OCI-M1 (cell line): ENCODE measurements at regions not wholly inside any gene's neighbourhood (a gene's known extent, or its start where the extent isn't known, plus 50 kb on each side); places are given as distances from the start of the nearest gene placed in this dataset.
"Not testable (repeated sequence)": the region's sequence is repeated elsewhere in the genome, so short reads cannot be mapped to it uniquely, and the experiment has no call there.

Experiments used
- DNase-seq: peaks from one replicate; lab custom pipeline; 2025; lab: John Stamatoyannopoulos, UW

DNA sequence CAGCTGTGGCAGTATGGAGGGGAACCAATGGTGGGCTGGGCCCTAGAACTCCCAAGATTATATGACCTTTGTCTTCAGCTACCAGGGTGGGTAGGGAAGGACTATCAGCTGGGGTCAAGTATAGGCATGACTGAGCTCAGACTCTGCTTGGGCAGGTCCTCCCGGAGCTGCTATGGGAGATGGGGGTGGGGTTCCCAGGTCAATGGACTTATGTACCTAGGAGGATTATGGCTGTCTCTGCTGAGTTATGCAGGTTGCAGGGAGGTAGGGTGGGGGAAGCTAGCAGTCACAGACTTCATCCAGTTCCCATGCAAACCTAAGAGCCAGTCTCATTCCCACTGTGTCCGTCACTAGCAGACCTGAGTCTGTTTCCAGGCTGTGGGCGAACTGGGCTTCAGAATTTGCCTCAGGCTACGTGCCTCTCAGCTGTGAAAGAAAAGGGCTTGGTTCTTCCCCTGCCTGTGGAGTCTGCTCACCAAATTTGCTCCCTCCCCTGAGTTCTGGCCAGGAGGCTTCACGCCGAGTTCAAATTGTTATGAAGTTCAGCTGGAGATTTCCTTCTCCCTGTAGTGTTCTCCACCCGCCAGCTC is 985.8 kb upstream of the NRXN1 start:
- no peak for DNase-seq

- DNase-seq = not testable (repeated sequence)
Measured at GRCh38 chr2:52006821-52007366, 975.0 kb upstream of the NRXN1 start.

DNA sequence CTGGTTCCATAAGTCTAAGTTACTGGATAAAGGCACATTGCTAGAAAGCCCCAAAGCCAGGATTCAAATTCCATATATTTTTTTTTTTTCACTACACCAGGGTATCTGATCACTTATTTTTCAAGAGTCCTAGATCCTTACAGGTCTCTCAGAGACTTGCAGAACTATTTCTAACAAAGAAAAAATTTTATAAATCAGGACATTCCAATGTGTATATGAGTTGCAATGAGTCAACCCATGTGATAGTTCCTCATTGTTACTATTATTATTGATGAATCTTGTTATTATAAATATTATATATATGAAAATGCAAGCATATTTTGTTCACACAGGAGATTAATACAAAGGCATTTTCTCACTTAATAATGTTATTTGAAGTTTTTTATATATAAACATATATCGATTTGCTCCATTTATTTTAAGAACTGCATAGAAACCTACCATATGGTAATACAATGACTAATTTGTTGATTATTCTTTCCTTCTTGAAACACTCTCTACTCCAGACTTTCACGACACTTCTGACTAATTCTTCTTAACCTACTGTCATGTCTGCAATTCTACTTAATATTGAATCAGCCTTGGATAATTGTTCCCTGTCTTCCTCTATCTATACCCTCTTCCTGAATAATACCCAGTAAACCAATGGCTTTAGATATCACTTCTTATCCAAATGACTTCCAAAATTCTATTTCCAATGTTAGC is 968.4 kb upstream of the NRXN1 start:
- no peak for DNase-seq

GRCh38 chr2:51998890-51999289 is 967.0 kb upstream of the NRXN1 start:
- no peak for DNase-seq

- peak; percentile 39 for DNase-seq
Measured at GRCh38 chr2:51997571-51997970, 965.6 kb upstream of the NRXN1 start.

DNA sequence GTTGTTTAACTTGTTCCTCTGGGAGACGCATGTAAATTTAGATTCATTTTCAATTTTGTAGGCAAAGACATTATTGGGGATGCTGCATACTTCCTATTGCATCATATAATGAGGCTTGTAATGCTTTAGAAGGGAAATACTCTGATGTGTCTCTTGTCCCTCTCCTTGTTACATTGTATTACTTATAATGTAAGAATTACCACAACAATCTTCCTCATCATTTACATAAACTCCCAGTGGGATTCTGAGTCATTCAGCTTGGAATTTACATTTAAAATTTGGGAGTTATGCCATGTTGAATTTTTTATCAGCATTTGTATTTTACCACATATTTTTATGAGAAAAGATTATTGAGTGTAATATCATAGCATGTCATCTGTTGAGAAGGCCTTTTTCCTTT is 963.4 kb upstream of the NRXN1 start:
- no peak for DNase-seq

DNA sequence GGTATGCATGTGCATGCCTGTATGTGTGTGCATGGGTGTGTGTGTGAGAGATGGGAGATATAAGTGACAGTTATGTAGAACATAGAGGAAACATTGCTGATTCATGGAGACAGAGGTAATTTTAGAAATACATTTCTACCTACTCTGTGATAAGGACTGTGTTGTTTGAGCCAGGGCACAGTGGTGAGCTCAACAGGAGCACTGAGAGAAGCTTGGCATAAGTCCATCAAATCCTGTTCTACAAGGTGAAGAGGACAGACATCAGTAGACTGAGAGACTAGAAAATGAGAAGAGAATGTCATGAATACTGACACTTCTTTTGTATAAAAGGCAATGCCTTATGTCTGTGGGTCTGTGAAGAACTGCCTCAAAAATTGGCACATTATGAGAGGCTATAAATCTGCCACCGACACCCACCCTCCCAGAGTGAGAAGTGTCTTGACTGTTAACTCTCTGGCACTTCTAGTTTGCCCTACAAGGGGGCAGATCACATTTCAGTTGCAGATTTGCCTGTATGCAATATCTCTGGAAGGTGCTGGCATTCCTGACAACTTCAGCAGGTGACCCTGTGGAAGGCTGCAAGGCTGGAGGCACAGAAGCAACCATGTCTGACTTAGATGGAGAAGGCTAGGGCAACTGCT is 962.3 kb upstream of the NRXN1 start:
- no peak for DNase-seq

DNA sequence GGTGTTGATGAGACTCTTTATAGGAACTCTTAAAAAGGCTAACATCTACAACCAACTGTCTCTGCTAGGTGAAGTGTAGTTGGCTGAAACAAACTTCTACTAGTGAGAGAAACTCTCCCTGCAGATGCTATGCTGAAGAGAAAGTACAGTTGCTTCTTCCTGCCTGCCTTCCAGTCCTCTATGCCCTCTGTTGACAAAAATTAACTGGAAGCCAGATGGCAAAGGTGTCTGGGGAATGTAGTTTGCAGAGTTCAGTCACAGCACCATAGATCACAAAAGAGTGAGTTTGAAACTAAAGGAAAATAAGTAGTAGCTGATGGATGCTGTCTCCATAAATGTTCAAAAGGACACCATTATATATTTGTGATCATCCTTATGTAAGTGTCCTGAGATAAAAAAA is 958.8 kb upstream of the NRXN1 start:
- DNase-seq = peak; percentile 19

DNA sequence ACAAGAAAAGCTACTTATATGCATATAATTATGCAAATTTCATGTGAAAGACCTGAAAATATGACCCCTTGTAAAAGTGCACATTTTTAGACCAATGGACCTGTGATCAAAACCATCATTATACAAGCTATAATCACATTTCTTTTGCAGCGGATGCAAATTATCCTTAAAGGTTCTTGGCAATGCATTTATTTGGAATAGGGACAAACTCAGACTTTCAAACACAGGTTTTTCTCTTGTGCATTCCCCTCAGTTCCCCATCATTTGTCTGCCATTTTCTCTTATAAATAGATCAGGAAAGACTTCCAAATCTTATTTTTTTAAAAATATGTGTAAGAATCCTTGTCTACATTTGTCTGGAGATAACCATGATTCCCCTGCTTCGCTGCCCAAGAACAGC is 954.2 kb upstream of the NRXN1 start:
- no peak for DNase-seq

DNA sequence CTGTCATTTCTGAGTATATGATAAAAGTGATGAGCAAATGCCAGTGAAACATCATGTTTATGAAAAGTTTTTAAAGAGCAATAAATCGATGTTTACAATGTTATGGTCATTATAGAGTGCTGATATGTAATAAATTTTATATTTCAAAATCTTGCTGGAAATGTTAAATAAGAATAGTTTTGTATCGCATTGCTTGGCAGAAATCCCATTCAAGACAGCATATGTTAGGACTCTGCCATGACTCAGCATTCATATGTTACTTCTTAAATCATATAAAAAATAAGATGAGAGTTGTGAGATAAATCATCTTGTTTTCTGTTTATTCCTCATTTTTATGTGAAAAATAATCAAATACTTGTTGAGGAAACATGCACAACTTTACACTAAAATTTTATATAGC is 949.9 kb upstream of the NRXN1 start:
- DNase-seq = peak; percentile 48

GRCh38 chr2:51976623-51977022 is 944.7 kb upstream of the NRXN1 start:
- no peak for DNase-seq

DNA sequence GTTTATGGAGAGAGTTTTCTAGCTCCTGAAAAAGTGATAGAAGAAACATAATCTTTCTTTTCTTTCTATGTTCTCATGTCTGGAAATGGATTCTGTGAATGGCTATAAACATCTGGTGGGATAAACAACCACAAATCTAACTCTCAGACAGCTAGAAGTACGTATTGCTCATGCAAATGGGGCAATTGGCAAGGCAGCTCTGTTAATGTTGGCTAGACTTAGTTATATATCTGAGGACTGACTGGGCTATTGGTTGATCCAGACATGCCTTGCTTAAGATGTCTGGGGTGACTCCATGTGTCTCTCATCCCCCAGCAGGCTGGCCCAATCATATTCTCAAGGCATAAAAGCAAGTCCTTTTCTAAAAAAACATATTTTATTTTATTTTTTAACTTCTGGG is 939.2 kb upstream of the NRXN1 start:
- no peak for DNase-seq

DNA sequence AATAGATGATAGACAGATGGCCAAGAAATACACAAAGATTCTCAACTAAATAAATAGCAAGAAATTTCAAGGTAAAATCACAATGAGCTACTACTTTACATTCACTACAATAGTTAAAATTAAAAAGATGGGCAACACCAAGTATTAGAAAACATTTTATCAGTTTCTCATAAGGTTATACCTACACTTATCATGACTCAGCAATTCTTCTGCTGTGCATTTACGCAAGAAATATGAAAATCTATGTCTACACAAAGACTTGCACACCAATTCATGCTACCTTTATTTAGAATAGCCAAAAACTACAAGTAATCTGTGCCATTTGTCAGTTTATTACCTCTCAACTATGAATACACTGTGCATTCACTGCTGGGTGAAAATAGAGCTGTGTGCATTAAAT is 937.4 kb upstream of the NRXN1 start:
- DNase-seq = no peak

DNA sequence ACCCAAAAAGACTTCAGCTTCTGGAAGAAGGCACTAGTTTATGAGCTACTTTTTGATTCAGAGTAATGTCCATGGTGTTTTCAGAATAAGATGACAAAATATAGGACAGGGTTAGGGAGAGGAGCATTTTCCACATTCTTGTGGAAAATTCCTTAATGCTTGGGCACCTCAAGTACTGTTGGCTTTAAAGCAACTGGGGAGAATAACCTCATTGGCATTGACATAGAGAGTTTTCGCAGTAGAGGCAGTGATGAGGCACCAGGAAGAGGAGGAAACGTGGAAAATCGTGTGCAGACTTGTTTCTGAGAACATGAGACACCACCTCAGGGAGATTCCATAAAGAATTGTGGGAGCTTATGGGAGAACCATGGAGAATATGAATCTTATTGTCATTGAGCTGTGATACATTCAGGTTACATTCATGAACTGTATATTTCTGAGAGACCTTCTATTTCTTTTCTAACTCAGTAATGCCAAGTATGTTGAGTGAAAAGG is 929.0 kb upstream of the NRXN1 start:
- DNase-seq = no peak

DNA sequence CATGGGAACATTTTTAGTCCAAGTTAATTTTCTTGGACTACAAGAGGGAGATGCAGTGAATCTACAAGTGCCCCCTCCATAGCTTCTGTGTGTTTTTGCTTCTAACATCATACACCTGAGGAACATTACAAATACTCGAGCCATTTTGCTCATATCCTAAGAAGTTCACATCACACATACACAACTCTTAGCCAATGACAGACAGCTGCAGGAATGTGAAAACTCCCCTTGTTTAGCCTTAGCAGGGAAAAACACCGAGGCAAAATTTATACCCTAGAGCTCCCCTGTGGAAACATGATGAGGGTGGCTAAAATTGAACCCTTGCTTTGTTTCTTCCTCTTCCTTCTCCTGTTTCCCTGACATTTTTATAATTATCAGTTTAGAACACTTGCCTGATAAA is 928.3 kb upstream of the NRXN1 start:
- no peak for DNase-seq

DNA sequence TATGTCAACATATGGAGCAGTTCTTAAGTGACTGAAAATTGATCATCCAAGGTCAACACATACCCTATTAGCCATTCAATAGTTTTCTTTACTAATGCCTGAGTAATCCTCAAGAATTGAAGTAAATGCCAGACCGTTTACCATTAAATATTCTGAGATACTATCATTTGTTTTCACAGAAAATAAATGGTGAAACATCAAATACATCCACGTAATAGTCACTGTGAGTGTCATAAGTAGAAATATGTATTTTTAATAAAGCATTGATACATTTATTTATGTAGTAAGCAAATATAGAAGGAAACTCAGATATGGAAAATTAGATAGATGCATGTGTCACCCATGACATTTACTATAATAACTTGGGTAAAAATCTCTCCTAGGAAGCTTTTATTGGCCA is 927.8 kb upstream of the NRXN1 start:
- no peak for DNase-seq

DNA sequence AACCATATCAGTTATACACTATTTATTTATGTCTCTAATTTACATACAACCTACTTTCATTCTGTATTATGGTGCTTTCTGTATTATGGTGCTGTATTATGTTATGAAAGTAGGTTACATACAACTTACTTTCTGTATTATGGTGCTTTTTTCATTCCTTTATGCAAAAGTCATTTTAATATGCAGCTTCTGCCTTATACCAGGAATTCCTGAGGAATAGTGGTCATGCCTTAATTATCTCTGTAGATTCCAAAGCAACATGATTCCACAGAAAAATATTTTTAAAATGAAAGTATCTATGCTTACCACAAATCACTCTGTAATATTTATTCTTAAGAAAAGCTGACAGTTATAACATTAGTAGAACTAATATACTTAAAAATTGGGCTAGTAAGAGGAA is 922.0 kb upstream of the NRXN1 start:
- no peak for DNase-seq

DNA sequence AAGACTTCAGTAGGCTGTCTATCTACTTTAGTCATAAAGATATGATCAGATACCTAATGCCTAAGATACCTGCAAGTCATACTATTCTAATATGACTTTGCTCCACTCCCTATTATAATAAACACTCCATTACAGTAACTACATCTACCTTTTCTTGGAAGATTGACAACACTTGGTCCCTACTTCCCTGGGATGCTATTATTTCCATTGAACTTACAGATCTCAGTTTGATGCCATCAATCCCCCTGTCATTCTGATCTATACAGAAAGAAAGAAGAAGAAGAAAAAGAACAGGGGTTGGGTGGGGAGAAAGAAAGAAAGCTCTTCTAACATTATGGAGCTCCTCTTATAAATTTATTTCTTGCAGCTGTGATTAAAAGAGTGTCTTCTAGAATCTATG is 889.1 kb upstream of the NRXN1 start:
- no peak for DNase-seq

DNA sequence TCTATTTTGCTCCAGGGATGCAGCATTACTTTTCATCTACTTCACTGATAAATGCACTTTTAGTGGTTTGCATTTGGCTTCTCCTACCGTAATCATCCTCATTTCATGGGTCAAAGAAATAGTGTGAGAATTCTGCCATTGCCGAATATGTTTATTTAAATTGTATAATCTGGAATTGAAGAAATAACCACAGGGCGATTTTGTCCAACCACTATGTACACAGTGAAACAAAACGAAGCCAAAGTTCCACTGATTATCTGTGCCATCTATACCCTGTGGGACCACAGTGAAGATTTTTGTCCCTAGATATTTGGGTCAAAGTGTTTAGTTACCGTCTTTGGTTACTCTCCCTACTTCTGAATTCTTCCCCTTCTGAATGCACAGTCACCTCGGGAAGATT is 888.6 kb upstream of the NRXN1 start:
- DNase-seq = no peak

DNA sequence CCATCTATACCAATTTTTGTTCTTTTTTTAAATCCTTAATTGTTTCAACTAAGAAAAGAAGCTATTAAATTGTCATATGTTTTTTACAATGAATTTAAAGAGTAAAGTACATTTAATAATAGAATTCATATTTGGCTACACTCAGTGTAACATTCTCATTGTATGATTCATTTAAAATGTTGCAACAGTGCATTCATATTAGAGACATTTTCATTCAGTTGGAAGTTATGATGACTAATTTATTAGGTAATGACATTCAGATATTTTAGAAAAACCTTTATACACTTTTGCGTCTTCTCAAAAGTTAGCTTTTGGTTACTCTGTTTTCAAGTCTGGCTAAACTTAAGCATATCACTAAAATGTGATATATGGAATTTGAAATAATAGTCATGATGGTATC is 887.5 kb upstream of the NRXN1 start:
- DNase-seq = no peak

GRCh38 chr2:51918113-51918512 is 886.2 kb upstream of the NRXN1 start:
- no peak for DNase-seq

DNA sequence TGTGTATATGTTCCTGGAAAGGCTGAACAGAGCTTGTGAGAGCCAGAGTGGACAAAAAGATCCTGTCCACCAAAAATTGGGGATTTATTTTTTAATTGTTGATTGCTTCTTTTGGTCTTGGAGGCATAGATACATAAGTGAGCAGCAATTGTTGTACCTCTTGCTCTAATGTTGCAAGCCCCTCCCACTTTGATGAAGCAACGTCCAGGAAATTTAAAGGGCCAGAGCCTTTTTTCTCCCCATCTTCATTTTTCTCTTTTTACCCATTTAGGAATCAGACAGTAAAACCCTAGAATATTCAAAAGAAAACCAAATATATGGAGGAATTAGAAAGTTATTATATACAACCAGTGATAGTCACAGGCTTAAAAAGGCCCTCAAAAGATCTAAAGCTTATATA is 871.8 kb upstream of the NRXN1 start:
- peak; percentile 11 for DNase-seq

DNA sequence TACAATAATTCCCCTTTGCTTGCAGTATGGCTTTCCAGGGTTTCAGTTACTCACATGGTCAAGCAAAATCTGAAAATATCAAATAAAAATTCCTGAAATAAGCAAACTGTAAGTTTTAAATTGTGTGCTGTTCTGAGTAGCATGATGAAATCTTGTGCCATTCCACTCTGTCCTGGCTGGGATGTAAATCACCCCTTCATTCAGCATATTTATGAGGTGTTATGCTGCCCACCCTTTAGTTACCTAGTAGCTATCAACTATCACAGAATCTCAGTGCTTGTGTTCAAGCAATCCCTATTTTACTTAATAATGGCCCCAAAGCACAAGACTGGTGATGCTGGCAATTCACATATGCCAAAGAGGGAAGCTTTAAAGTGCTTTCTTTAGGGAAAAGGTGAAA is 867.7 kb upstream of the NRXN1 start:
- no peak for DNase-seq
